K562 (cell line): ENCODE measurements at regions not wholly inside any gene's neighbourhood (a gene's known extent, or its start where the extent isn't known, plus 50 kb on each side); places are given as distances from the start of the nearest gene placed in this dataset.

Experiments
- ATAC-seq: fragments of 200-7000 bp; cut with Tn5 transposase; 3 replicates; pipeline ENCODE4 v1.9.1; 2020; ENCODE audit warnings: moderate library complexity
- BruUV-seq: library from RNA; stranded (reverse); fragments of 400-500 nt; replicated peaks from 2 replicates; lab custom pipeline; 2021; lab: Mats Ljungman, UMichigan
- CTCF ChIA-PET: fragments of 300-600 bp; formaldehyde crosslinking; extraction: SDS; loops from one replicate; lab custom pipeline; 2021; ENCODE audit warnings: low intra/inter-chr PET ratio; lab: Yijun Ruan, JAX
- POLR2A ChIA-PET: fragments of 300-600, 350-650 bp; sonication (Branson Sonifier 250); formaldehyde crosslinking; extraction: SDS; loops from one replicate; lab custom pipeline; 2021; ENCODE audit warnings: antibody characterized with exemption, inconsistent platforms; lab: Yijun Ruan, JAX
- DNase-seq, 4 experiments: peaks; one replicate each; pipeline versions ENCODE4 v3.0.0 to v3.0.0-alpha.2; 2011 to 2018; ENCODE audit warnings: low spot score in 3 of 4, mixed read lengths in 3 of 4; ENCODE audit errors: extremely low read depth in 1 of 4
- FAIRE-seq: peaks from 2 replicates; lab custom pipeline; 2011; peaks lifted over from hg19 to GRCh38; lab: Jason Lieb, UNC
- H2AFZ ChIP-seq: 2 replicates; pipeline ENCODE4 v1.6.0; 2011; ENCODE audit warnings: low read depth, low read length, control low read depth, inconsistent platforms
- H3K27ac ChIP-seq: fragments of 200-600 bp; 3 replicates; pipeline ENCODE4 v1.8.0; 2011; ENCODE audit warnings: low read depth, mild to moderate bottlenecking, control low read depth, inconsistent platforms, low read length, moderate library complexity, mixed read lengths; ENCODE audit errors: extremely low read depth
- H3K27me3 ChIP-seq, 2 experiments: fragments of 300-600 bp in 1 of 2; 2 replicates in 1 of 2; 3 replicates in 1 of 2; pipeline versions ENCODE4 v1.6.0 to v1.8.0; 2011; ENCODE audit warnings: inconsistent platforms in 2 of 2, low read length in 2 of 2, mild to moderate bottlenecking in 1 of 2, mixed read lengths in 1 of 2, moderate library complexity in 1 of 2; ENCODE audit not compliant: control insufficient read depth in 2 of 2, insufficient read depth in 2 of 2
- H3K36me3 ChIP-seq: fragments of 300-600 bp; 3 replicates; pipeline ENCODE4 v1.8.0; 2011; ENCODE audit warnings: mild to moderate bottlenecking, low read length, inconsistent platforms; ENCODE audit not compliant: control insufficient read depth, insufficient read depth
- H3K4me1 ChIP-seq, 2 experiments: fragments of 200-600 bp in 1 of 2; replicated peaks in 1 of 2; 2 replicates in 1 of 2; 3 replicates in 1 of 2; pipeline versions ENCODE4 v1.5.1 to v1.8.0; 2011; ENCODE audit warnings: inconsistent platforms in 2 of 2, low read length in 2 of 2, mild to moderate bottlenecking in 1 of 2, mixed read lengths in 1 of 2, moderate library complexity in 1 of 2; ENCODE audit not compliant: control insufficient read depth in 2 of 2, insufficient read depth in 2 of 2
- H3K4me2 ChIP-seq: 2 replicates; pipeline ENCODE4 v1.6.1; 2011; ENCODE audit warnings: low read length, control low read depth, inconsistent platforms, mixed read lengths; ENCODE audit not compliant: insufficient read depth
- H3K4me3 ChIP-seq: fragments of 200-600 bp; sonication (generic), shearing (Covaris generic); 2 replicates; pipeline ENCODE4 v1.5.1; 2016; ENCODE audit warnings: control low read depth, inconsistent platforms
- H3K79me2 ChIP-seq: fragments of 200-600 bp; 3 replicates; pipeline ENCODE4 v1.8.0; 2011; ENCODE audit warnings: low read length, inconsistent platforms; ENCODE audit not compliant: control insufficient read depth, insufficient read depth
- H3K9ac ChIP-seq, 2 experiments: 2 replicates each; pipeline versions ENCODE4 v1.6.0 to v1.6.1; 2011; ENCODE audit warnings: low read depth in 2 of 2, low read length in 2 of 2, control low read depth in 1 of 2, inconsistent platforms in 1 of 2, mild to moderate bottlenecking in 1 of 2, mixed read lengths in 1 of 2; ENCODE audit not compliant: insufficient read depth in 1 of 2
- H3K9me1 ChIP-seq: one replicate; pipeline ENCODE4 v1.6.0; 2011; ENCODE audit warnings: inconsistent platforms, mild to moderate bottlenecking, low read length, moderate library complexity; ENCODE audit not compliant: control insufficient read depth, insufficient read depth
- H3K9me3 ChIP-seq: replicated peaks from 2 replicates; pipeline ENCODE4 v1.5.1; 2011; ENCODE audit warnings: low read depth, low read length, inconsistent platforms; ENCODE audit not compliant: control insufficient read depth, insufficient read depth
- H4K20me1 ChIP-seq: replicated peaks from 2 replicates; pipeline ENCODE4 v1.6.1; 2011; ENCODE audit warnings: low read length, inconsistent platforms, mixed read lengths; ENCODE audit not compliant: control insufficient read depth, insufficient read depth
- BDP1 ChIP-seq: IDR thresholded peaks from 3 replicates; pipeline ENCODE4 v1.6.1; 2011; ENCODE audit not compliant: insufficient read length, insufficient read depth
- ESRRA ChIP-seq: fragments of 450-650 bp; IDR thresholded peaks from 2 replicates; pipeline ENCODE4 v1.6.1; 2014; ENCODE audit warnings: low read depth, mild to moderate bottlenecking, moderate library complexity, borderline replicate concordance
- GABPB1 ChIP-seq: sonication (generic); formaldehyde crosslinking; IDR thresholded peaks from 2 replicates; pipeline ENCODE4 v1.8.0; 2022; ENCODE audit warnings: mild to moderate bottlenecking, missing genetic modification reagents
- RERE ChIP-seq: sonication (generic); formaldehyde crosslinking; IDR thresholded peaks from 2 replicates; pipeline ENCODE4 v1.8.0; 2023; ENCODE audit warnings: missing genetic modification reagents, mild to moderate bottlenecking, borderline replicate concordance
- SMAD3 ChIP-seq: fragments of 450-650 bp; formaldehyde crosslinking; conservative IDR thresholded peaks from 2 replicates; pipeline ENCODE4 v1.4.0; 2020; ENCODE audit warnings: mild to moderate bottlenecking
- ZNF143 ChIP-seq: sonication (generic); formaldehyde crosslinking; IDR thresholded peaks from 2 replicates; pipeline ENCODE4 v1.9.0; 2022; ENCODE audit warnings: mild to moderate bottlenecking, missing genetic modification reagents
- ZNF76 ChIP-seq: fragments of 250-450 bp; sonication (Bioruptor Pico); IDR thresholded peaks from 2 replicates; pipeline ENCODE4 v1.4.0; 2020; ENCODE audit warnings: mild to moderate bottlenecking, moderate library complexity, borderline replicate concordance
- WGBS: fragments of 100-300 bp; shearing (Covaris generic); methylation state at CpG from one replicate; pipeline ENCODE4 v1.1.6; 2016; ENCODE audit warnings: low coverage, mixed read lengths; ENCODE audit not compliant: insufficient coverage; ENCODE audit errors: missing lambda C conversion rate; 5-methylcytosine and 5-hydroxymethylcytosine counted together
- in situ Hi-C: fragments of 300-500 bp; cut with MboI; formaldehyde crosslinking; loops from 4 replicates; pipeline ENCODE4 v1.15.0; 2018; ENCODE audit warnings: inconsistent platforms, mixed read lengths
- intact Hi-C: fragments of 100-400 bp; cut with micrococcal nuclease; formaldehyde crosslinking; loops from 2 replicates; pipeline ENCODE4 v1.14.2; 2022
- TF ChIP-seq, protein P1 (sequence below): fragments of 450-650 bp; formaldehyde crosslinking; conservative IDR thresholded peaks from 2 replicates; pipeline ENCODE4 v1.4.0; 2022; ENCODE audit warnings: mild to moderate bottlenecking, missing genetic modification characterization

- no peaks in the 10 kb centered on the region for H4K20me1 ChIP-seq
- no peak for DNase-seq
- H3K9me3 ChIP-seq: no peaks in the 10 kb centered on the region
- FAIRE-seq: no peak
- no peaks in the 10 kb centered on the region for H3K36me3 ChIP-seq
- H3K4me1 ChIP-seq: peaks cover 0 to 5% of the 10 kb centered on the region in 2 experiments; a peak in 1 of 5 replicates
- H3K27me3 ChIP-seq: peaks cover 0 to 44% of the 10 kb centered on the region in 2 experiments; a peak in 4 of 5 replicates
- POLR2A ChIA-PET: interaction anchor here (0.7 kb wide), 1 partner anchor 638 kb away, joined by 3 read pairs; no protein-coding TSS in a partner anchor
- no peak overlapping the region for H3K9ac ChIP-seq
- CTCF ChIA-PET: no interaction called here
- H2AFZ ChIP-seq: no peak overlapping the region
- 9% methylated on average over 13 of the region's 20 CpGs for WGBS
- no peak overlapping the region for H3K27ac ChIP-seq
- no peaks in the 10 kb centered on the region for H3K9me1 ChIP-seq
- no peak for ATAC-seq
- H3K79me2 ChIP-seq: no peaks in the 10 kb centered on the region
- no TSS peak for BruUV-seq
- intact Hi-C loops: no loop called here
- H3K4me3 ChIP-seq: no peak overlapping the region
- H3K4me2 ChIP-seq: no peak overlapping the region
- in situ Hi-C loops: no loop called here
- no peak for TF ChIP-seq SMAD3 (CRISPR knock-in tag)
- no peak for TF ChIP-seq ZNF76 (CRISPR knock-in tag)
- no peak for TF ChIP-seq ESRRA
- TF ChIP-seq, protein P1, sequence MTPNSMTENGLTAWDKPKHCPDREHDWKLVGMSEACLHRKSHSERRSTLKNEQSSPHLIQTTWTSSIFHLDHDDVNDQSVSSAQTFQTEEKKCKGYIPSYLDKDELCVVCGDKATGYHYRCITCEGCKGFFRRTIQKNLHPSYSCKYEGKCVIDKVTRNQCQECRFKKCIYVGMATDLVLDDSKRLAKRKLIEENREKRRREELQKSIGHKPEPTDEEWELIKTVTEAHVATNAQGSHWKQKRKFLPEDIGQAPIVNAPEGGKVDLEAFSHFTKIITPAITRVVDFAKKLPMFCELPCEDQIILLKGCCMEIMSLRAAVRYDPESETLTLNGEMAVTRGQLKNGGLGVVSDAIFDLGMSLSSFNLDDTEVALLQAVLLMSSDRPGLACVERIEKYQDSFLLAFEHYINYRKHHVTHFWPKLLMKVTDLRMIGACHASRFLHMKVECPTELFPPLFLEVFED (CRISPR knock-in tag): no peak
- no peak for TF ChIP-seq BDP1
- TF ChIP-seq RERE: no peak
- no peak for TF ChIP-seq GABPB1 (CRISPR knock-in tag)
- TF ChIP-seq ZNF143 (CRISPR knock-in tag): no peak
Measured at GRCh38 chr14:101119830-101120571, 216.5 kb upstream of the RTL1 start.
